ENCODE measurements at regions not wholly inside any gene's neighbourhood (a gene's known extent, or its start where the extent isn't known, plus 50 kb on each side); places are given as distances from the start of the nearest gene placed in this dataset.

- no peak for TF ChIP-seq MAX (IDR thresholded peaks at IDR 0.05; ENCODE audit: insufficient read depth, insufficient read length)
- no peak for TF ChIP-seq EZH2 (IDR thresholded peaks at IDR 0.05; ENCODE audit: borderline replicate concordance, low read depth, low read length, severe bottlenecking)
- peak; percentile 49 to 62 for TF ChIP-seq CTCF (IDR thresholded peaks at IDR 0.05; ENCODE audit: extremely low read depth in 1 of 2, insufficient read depth in 1 of 2, low read depth in 1 of 2, low read length in 2 of 2)
- TF ChIP-seq POLR2A (IDR thresholded peaks at IDR 0.05; ENCODE audit: low read depth, low read length): no peak
- no peak for TF ChIP-seq POLR2AphosphoS5 (IDR thresholded peaks at IDR 0.05; ENCODE audit: insufficient read depth, low read depth, low read length)
These were observed 150.1 kb downstream of the DHX35 start for GRCh38 chr20:39112178-39112743.
